Neural cell (in vitro differentiated cells): ENCODE measurements at regions not wholly inside any gene's neighbourhood (a gene's known extent, or its start where the extent isn't known, plus 50 kb on each side); places are given as distances from the start of the nearest gene placed in this dataset.

Experiments
- H2AFZ ChIP-seq: fragments of 200-600, 300-800 bp; sonication (generic), shearing (Covaris generic); 2 replicates; pipeline ENCODE4 v1.6.0; 2014; ENCODE audit warnings: low read depth, mild to moderate bottlenecking, antibody characterized with exemption, low read length, moderate library complexity
- H3F3A ChIP-seq: fragments of 200-600 bp; shearing (Covaris generic); 2 replicates; pipeline ENCODE4 v1.6.1; 2016; ENCODE audit warnings: mild to moderate bottlenecking, moderate library complexity, mixed read lengths, antibody characterized with exemption, low read length; ENCODE audit not compliant: insufficient read depth, poor library complexity, severe bottlenecking
- H3K27ac ChIP-seq: fragments of 200-600, 300-800 bp; sonication (generic), shearing (Covaris generic); 2 replicates; pipeline ENCODE4 v1.5.1; 2014; ENCODE audit warnings: mild to moderate bottlenecking, low read length, moderate library complexity
- H3K27me3 ChIP-seq: fragments of 300-800, 200-600 bp; sonication (generic), shearing (Covaris generic); 2 replicates; pipeline ENCODE4 v1.6.0; 2014; ENCODE audit warnings: mild to moderate bottlenecking, low read depth, low read length, moderate library complexity; ENCODE audit not compliant: insufficient read depth
- H3K36me3 ChIP-seq: fragments of 300-800, 200-600 bp; sonication (generic), shearing (Covaris generic); 2 replicates; pipeline ENCODE4 v1.5.1; 2014; ENCODE audit warnings: mild to moderate bottlenecking, antibody characterized with exemption, low read length, moderate library complexity; ENCODE audit not compliant: insufficient read depth
- H3K4me2 ChIP-seq: fragments of 300-800, 200-600 bp; sonication (generic), shearing (Covaris generic); 2 replicates; pipeline ENCODE4 v1.6.0; 2014; ENCODE audit warnings: mild to moderate bottlenecking, low read length
- H3K4me3 ChIP-seq: fragments of 300-800, 200-600 bp; sonication (generic), shearing (Covaris generic); 2 replicates; pipeline ENCODE4 v1.5.1; 2014; ENCODE audit warnings: mild to moderate bottlenecking, low read length, moderate library complexity
- H3K79me2 ChIP-seq: fragments of 200-600 bp; shearing (Covaris generic); replicated peaks from 2 replicates; pipeline ENCODE4 v1.6.0; 2014; ENCODE audit warnings: mild to moderate bottlenecking, low read length, moderate library complexity; ENCODE audit not compliant: insufficient read depth
- H3K9ac ChIP-seq: fragments of 300-800, 200-600 bp; sonication (generic), shearing (Covaris generic); 2 replicates; pipeline ENCODE4 v1.6.1; 2016; ENCODE audit warnings: mild to moderate bottlenecking, low read length, mixed read lengths
- H3K9me2 ChIP-seq: fragments of 200-600 bp; shearing (Covaris generic); 2 replicates; pipeline ENCODE4 v1.6.1; 2016; ENCODE audit warnings: mild to moderate bottlenecking, low read length, mixed read lengths; ENCODE audit not compliant: insufficient read depth
- H3K9me3 ChIP-seq: fragments of 200-600, 300-800 bp; sonication (generic), shearing (Covaris generic); 2 replicates; pipeline ENCODE4 v1.6.1; 2016; ENCODE audit warnings: mild to moderate bottlenecking, mixed run types, low read length, moderate library complexity, mixed read lengths
- H4K20me1 ChIP-seq: fragments of 200-600 bp; shearing (Covaris generic); 2 replicates; pipeline ENCODE4 v1.6.1; 2016; ENCODE audit warnings: mild to moderate bottlenecking, mixed run types; ENCODE audit not compliant: insufficient read depth
- EP300 ChIP-seq: fragments of 450-650 bp; conservative IDR thresholded peaks from 2 replicates; pipeline ENCODE4 v1.6.1; 2014; ENCODE audit warnings: antibody characterized with exemption, mild to moderate bottlenecking, moderate library complexity; ENCODE audit not compliant: poor library complexity, severe bottlenecking
- EZH2 ChIP-seq: fragments of 200-600, 300-800 bp; shearing (Covaris generic), sonication (generic); IDR thresholded peaks from 2 replicates; pipeline ENCODE4 v1.6.1; 2014; ENCODE audit warnings: antibody characterized with exemption, low read length, borderline replicate concordance, mild to moderate bottlenecking; ENCODE audit not compliant: insufficient read depth, poor library complexity, severe bottlenecking
- MXI1 ChIP-seq: fragments of 450-650 bp; conservative IDR thresholded peaks from 2 replicates; pipeline ENCODE4 v1.6.1; 2014; ENCODE audit warnings: antibody characterized with exemption, mild to moderate bottlenecking; ENCODE audit not compliant: poor library complexity, severe bottlenecking
- POLR2AphosphoS5 ChIP-seq: IDR thresholded peaks from 2 replicates; pipeline ENCODE4 v1.6.1; 2012
- RAD21 ChIP-seq: fragments of 450-650 bp; conservative IDR thresholded peaks from 2 replicates; pipeline ENCODE4 v1.6.1; 2014; ENCODE audit warnings: antibody characterized with exemption, mild to moderate bottlenecking, moderate library complexity
- SMC3 ChIP-seq: fragments of 450-650 bp; conservative IDR thresholded peaks from 2 replicates; pipeline ENCODE4 v1.6.1; 2014; ENCODE audit warnings: antibody characterized with exemption, mild to moderate bottlenecking, moderate library complexity; ENCODE audit not compliant: poor library complexity
- TAF1 ChIP-seq: IDR thresholded peaks from 2 replicates; pipeline ENCODE4 v1.6.1; 2012; ENCODE audit warnings: low read depth
- TF ChIP-seq, protein P1 (sequence below): IDR thresholded peaks from 2 replicates; pipeline ENCODE4 v1.6.1; 2012; ENCODE audit warnings: borderline replicate concordance
- TF ChIP-seq, protein P2 (sequence below): fragments of 450-650 bp; IDR thresholded peaks from 2 replicates; pipeline ENCODE4 v1.5.1; 2014; ENCODE audit warnings: antibody characterized with exemption, mild to moderate bottlenecking, moderate library complexity; ENCODE audit not compliant: poor library complexity, severe bottlenecking

DNA sequence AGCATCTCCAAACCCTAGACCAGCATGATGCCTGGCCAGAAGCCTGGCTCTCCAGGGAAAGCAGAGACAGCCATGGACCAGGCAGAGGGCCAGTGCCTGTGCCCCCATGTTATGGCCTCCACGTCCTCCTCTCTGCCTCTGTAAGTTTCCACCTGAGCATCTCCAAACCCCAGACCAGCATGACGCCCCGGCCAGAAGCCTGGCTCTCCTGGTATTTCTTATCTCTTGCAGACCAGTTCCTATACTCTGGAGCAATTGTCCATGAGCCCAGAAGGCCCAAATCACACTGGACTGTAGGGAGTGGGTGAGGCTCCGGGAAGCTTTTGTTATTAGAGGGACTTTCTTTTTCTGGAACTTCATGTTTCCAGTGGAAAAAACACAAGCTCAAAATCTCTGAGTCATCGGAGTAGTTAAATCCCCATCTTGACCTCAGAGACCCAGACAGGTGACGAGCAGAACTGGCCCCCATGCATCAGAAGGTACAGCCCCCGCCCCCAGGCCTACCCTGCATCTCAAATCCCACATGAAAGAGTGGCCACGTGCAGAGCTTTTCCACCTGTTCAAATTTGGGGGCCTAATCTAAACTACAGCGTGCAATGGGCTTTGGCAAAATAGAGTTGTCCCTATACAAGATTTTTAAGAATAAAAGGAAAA, 110.2 kb upstream of the FOXQ1 start:
- TF ChIP-seq, protein P1, sequence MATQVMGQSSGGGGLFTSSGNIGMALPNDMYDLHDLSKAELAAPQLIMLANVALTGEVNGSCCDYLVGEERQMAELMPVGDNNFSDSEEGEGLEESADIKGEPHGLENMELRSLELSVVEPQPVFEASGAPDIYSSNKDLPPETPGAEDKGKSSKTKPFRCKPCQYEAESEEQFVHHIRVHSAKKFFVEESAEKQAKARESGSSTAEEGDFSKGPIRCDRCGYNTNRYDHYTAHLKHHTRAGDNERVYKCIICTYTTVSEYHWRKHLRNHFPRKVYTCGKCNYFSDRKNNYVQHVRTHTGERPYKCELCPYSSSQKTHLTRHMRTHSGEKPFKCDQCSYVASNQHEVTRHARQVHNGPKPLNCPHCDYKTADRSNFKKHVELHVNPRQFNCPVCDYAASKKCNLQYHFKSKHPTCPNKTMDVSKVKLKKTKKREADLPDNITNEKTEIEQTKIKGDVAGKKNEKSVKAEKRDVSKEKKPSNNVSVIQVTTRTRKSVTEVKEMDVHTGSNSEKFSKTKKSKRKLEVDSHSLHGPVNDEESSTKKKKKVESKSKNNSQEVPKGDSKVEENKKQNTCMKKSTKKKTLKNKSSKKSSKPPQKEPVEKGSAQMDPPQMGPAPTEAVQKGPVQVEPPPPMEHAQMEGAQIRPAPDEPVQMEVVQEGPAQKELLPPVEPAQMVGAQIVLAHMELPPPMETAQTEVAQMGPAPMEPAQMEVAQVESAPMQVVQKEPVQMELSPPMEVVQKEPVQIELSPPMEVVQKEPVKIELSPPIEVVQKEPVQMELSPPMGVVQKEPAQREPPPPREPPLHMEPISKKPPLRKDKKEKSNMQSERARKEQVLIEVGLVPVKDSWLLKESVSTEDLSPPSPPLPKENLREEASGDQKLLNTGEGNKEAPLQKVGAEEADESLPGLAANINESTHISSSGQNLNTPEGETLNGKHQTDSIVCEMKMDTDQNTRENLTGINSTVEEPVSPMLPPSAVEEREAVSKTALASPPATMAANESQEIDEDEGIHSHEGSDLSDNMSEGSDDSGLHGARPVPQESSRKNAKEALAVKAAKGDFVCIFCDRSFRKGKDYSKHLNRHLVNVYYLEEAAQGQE = no peak
- TF ChIP-seq EP300 = no peak
- TF ChIP-seq TAF1 = no peak
- no peak for TF ChIP-seq SMC3
- TF ChIP-seq, protein P2, sequence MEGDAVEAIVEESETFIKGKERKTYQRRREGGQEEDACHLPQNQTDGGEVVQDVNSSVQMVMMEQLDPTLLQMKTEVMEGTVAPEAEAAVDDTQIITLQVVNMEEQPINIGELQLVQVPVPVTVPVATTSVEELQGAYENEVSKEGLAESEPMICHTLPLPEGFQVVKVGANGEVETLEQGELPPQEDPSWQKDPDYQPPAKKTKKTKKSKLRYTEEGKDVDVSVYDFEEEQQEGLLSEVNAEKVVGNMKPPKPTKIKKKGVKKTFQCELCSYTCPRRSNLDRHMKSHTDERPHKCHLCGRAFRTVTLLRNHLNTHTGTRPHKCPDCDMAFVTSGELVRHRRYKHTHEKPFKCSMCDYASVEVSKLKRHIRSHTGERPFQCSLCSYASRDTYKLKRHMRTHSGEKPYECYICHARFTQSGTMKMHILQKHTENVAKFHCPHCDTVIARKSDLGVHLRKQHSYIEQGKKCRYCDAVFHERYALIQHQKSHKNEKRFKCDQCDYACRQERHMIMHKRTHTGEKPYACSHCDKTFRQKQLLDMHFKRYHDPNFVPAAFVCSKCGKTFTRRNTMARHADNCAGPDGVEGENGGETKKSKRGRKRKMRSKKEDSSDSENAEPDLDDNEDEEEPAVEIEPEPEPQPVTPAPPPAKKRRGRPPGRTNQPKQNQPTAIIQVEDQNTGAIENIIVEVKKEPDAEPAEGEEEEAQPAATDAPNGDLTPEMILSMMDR = no peak
- no peak for TF ChIP-seq RAD21
- no peak for TF ChIP-seq EZH2
- Histone ChIP-seq H3K4me3 (no peak overlapping the region), H3F3A (no peaks in the 10 kb centered on the region), H3K9ac (no peak overlapping the region), H3K9me2 (no peaks in the 10 kb centered on the region), H2AFZ (no peak overlapping the region), H3K27ac (no peak overlapping the region), H3K27me3 (no peaks in the 10 kb centered on the region), H3K4me2 (no peak overlapping the region), H4K20me1 (no peaks in the 10 kb centered on the region), H3K9me3 (no peaks in the 10 kb centered on the region), H3K79me2 (no peaks in the 10 kb centered on the region), H3K36me3 (no peaks in the 10 kb centered on the region)

DNA sequence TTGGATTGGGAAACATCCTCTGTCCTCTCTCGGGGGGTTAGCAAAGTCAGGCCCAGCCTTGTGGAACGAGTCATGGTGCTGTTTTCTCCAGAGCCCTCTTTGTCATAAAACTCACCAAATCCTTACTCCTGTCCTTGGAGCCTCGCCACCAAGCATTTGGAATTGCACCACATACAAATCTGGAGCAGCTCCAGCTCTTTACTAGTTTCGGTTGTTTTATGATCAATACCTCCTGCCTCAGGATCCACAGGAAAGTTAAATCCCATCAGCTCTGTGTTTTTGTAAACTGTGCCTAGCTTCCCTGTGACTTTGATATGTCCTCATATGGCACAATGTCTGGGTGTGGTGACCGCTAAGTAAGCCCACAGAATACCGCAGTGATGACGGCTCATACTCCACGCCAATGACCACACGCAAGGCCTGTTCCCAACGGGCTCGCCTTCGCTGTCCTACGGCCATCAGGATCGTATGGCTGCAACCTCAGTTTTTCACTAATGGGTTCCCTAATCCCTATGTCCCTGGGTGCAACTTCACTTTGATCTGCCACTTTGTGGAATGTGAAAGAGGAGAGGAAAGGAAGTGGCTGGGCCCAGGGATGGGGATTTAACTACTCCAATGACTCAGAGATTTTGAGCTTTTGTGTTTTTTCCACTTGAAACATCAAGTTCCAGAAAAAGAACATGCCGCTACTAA, 111.3 kb upstream of the FOXQ1 start:
- Histone ChIP-seq H4K20me1 (no peaks in the 10 kb centered on the region), H3K36me3 (no peaks in the 10 kb centered on the region), H3K9me3 (no peaks in the 10 kb centered on the region), H2AFZ (no peak overlapping the region), H3K79me2 (no peaks in the 10 kb centered on the region), H3K27me3 (no peaks in the 10 kb centered on the region), H3K27ac (no peak overlapping the region), H3K9me2 (no peaks in the 10 kb centered on the region), H3K4me3 (no peak overlapping the region), H3K9ac (no peak overlapping the region), H3K4me2 (no peak overlapping the region), H3F3A (no peaks in the 10 kb centered on the region)
- TF ChIP-seq RAD21 (no peak), SMC3 (no peak), MXI1 (no peak), TAF1 (no peak), EZH2 (no peak), EP300 (no peak), POLR2AphosphoS5 (no peak)
- TF ChIP-seq, protein P2 = no peak
- TF ChIP-seq, protein P1 = no peak
